ENCODE measurements at regions not wholly inside any gene's neighbourhood (a gene's known extent, or its start where the extent isn't known, plus 50 kb on each side); places are given as distances from the start of the nearest gene placed in this dataset.

DNA sequence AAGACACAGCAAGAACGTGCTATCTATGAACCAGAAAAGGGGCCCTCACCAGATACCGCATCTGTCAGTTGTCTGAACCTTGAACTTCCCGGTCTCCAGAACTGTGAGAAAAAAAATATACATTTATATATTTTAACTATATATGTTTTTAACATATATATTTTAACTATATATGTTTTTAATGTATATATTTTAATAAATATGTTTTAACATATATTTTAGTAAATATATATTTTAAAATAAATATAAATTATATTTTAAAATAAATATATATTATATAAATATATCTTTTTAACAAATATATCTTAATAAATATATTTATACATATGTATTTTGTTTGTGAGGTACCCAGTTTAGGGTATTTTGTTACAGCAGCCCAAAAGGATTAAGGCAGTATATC is 958.2 kb upstream of the AUTS2 start:
- Mint-ChIP-seq H3K36me3 (no peaks in the 10 kb centered on the region), H3K27ac (no peak overlapping the region), H3K9me3 (no peaks in the 10 kb centered on the region), H3K4me1 (ENCODE audit: unreplicated experiment) (no peaks in the 10 kb centered on the region), H3K4me3 (no peak overlapping the region), H3K27me3 (no peaks in the 10 kb centered on the region)
- DNase-seq (ENCODE audit: extremely low spot score, unreplicated experiment): no peak
- TF ChIP-seq, protein P1, sequence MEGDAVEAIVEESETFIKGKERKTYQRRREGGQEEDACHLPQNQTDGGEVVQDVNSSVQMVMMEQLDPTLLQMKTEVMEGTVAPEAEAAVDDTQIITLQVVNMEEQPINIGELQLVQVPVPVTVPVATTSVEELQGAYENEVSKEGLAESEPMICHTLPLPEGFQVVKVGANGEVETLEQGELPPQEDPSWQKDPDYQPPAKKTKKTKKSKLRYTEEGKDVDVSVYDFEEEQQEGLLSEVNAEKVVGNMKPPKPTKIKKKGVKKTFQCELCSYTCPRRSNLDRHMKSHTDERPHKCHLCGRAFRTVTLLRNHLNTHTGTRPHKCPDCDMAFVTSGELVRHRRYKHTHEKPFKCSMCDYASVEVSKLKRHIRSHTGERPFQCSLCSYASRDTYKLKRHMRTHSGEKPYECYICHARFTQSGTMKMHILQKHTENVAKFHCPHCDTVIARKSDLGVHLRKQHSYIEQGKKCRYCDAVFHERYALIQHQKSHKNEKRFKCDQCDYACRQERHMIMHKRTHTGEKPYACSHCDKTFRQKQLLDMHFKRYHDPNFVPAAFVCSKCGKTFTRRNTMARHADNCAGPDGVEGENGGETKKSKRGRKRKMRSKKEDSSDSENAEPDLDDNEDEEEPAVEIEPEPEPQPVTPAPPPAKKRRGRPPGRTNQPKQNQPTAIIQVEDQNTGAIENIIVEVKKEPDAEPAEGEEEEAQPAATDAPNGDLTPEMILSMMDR (conservative IDR thresholded peaks at IDR 0.05): no peak

DNA sequence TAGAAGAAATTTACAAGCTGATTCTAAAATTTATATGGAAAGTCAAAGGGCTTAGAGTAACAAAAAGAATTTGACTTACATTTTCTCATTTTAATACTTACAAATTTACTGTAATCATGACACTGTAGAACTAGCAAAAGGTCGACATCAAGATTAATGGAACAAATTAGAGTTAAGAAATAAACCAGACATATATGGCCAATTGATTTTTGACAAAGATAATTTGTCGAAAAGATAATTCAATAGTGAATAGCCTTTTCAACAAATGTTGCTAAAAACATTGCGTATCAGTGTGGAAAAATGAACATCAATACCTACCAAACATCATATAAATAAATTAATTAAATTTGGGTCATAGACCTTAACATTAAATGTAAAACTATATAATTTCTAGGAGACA is 955.5 kb upstream of the AUTS2 start:
- H3K4me3 Mint-ChIP-seq: no peak overlapping the region
- TF ChIP-seq, protein P1 (conservative IDR thresholded peaks at IDR 0.05): no peak
- no peaks in the 10 kb centered on the region for H3K36me3 Mint-ChIP-seq
- no peak overlapping the region for H3K27ac Mint-ChIP-seq
- no peak for DNase-seq (ENCODE audit: extremely low spot score, unreplicated experiment)
- no peaks in the 10 kb centered on the region for H3K4me1 Mint-ChIP-seq (ENCODE audit: unreplicated experiment)
- H3K9me3 Mint-ChIP-seq: no peaks in the 10 kb centered on the region
- H3K27me3 Mint-ChIP-seq: no peaks in the 10 kb centered on the region

DNA sequence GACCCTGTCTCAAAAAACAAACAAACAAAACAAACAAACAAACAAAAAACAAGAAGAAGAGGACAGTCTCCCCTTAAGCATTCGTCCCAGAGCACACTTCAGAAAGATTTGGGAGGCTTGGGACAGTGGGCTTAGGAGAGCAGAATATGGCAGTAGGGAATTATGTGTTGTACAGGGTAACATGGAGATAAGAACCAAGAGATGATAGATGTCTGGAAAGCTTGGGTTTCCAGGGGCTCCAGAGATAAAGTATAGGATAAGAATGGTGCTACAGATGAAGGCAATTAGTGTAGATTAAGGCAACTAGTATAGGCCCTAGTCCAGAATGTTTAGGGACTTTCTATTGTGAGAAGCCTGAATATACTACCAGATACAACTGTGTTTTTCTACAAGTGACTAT is 934.9 kb upstream of the AUTS2 start:
- no peak overlapping the region for H3K27ac Mint-ChIP-seq
- TF ChIP-seq, protein P1 (conservative IDR thresholded peaks at IDR 0.05): no peak
- no peaks in the 10 kb centered on the region for H3K36me3 Mint-ChIP-seq
- H3K4me3 Mint-ChIP-seq: no peak overlapping the region
- DNase-seq (ENCODE audit: extremely low spot score, unreplicated experiment): no peak
- peaks cover 4% of the 10 kb centered on the region for H3K9me3 Mint-ChIP-seq
- peaks cover 5% of the 10 kb centered on the region for H3K27me3 Mint-ChIP-seq
- no peaks in the 10 kb centered on the region for H3K4me1 Mint-ChIP-seq (ENCODE audit: unreplicated experiment)

DNA sequence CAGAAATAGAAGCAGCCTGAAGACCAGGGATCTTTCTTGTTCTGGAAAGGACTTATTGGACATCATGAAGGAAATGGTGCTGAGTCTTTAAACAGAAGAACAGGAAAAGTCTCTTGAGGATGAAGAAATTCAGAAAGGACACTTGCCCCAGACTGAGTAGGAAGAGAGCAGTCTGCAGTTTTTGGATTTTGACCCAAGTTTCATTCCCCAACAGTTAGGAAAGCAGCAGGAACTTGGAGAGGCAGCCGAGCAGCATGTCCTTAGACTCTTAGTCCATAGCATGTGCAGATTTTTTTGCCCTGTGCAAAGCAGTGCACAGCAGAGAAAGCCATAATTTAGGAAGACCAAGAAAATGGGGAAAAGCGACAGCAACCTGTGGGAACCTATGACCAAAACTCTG is 927.2 kb upstream of the AUTS2 start:
- no peak overlapping the region for H3K27ac Mint-ChIP-seq
- no peak overlapping the region for H3K4me3 Mint-ChIP-seq
- no peaks in the 10 kb centered on the region for H3K4me1 Mint-ChIP-seq (ENCODE audit: unreplicated experiment)
- peaks cover 4% of the 10 kb centered on the region for H3K36me3 Mint-ChIP-seq
- no peak for DNase-seq (ENCODE audit: extremely low spot score, unreplicated experiment)
- TF ChIP-seq, protein P1 (conservative IDR thresholded peaks at IDR 0.05): no peak
- peaks cover 8% of the 10 kb centered on the region for H3K9me3 Mint-ChIP-seq
- H3K27me3 Mint-ChIP-seq: peaks cover 5% of the 10 kb centered on the region

DNA sequence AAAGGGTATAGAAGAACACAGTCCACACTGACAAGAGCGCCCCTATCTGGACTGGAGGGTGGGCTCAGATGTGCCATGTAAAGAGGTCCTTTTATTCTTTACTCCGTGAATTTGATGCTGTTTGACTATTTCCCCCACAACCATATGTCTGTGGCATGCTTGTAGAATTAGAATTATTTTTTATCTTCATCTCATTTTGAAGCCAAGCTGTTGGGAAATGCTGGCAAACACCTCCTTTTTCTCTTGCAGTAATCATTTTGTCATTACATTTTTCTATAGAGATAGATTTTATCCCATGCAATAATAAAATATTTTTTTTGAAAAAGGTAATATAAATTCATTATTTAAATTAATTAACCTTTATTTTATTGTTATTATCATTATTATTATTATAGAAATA is 926.6 kb upstream of the AUTS2 start:
- DNase-seq (ENCODE audit: extremely low spot score, unreplicated experiment): no peak
- no peak overlapping the region for H3K27ac Mint-ChIP-seq
- peaks cover 9% of the 10 kb centered on the region for H3K9me3 Mint-ChIP-seq
- TF ChIP-seq, protein P1 (conservative IDR thresholded peaks at IDR 0.05): no peak
- H3K27me3 Mint-ChIP-seq: peaks cover 5% of the 10 kb centered on the region
- H3K36me3 Mint-ChIP-seq: peaks cover 4% of the 10 kb centered on the region
- no peaks in the 10 kb centered on the region for H3K4me1 Mint-ChIP-seq (ENCODE audit: unreplicated experiment)
- no peak overlapping the region for H3K4me3 Mint-ChIP-seq

DNA sequence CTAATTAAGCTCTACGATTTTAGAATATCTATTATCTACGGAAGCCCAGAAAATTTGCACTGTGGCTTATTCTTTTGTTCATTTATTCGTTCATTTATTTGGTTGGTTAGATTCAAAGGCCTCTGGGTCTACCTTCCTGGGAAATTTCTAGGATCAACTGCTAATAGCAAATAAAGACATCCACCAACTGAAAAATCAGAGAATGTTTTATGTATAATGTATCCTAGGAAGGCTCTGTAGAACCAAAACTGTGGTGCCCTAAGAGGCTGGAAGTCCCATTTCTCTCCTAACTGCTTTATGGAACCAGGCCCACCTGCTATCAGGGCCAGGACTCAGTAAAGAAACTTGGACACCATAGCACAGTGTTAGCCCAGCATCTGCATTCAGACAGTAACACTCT is 923.4 kb upstream of the AUTS2 start:
- H3K27me3 Mint-ChIP-seq: no peaks in the 10 kb centered on the region
- no peak overlapping the region for H3K4me3 Mint-ChIP-seq
- H3K27ac Mint-ChIP-seq: no peak overlapping the region
- peaks cover 4% of the 10 kb centered on the region for H3K36me3 Mint-ChIP-seq
- TF ChIP-seq, protein P1 (conservative IDR thresholded peaks at IDR 0.05): no peak
- no peak for DNase-seq (ENCODE audit: extremely low spot score, unreplicated experiment)
- peaks cover 4% of the 10 kb centered on the region for H3K9me3 Mint-ChIP-seq
- peaks cover 4% of the 10 kb centered on the region for H3K4me1 Mint-ChIP-seq (ENCODE audit: unreplicated experiment)

Data from type B pancreatic cell (in vitro differentiated cells).